Epithelial cell of prostate (primary cell): ENCODE measurements at regions not wholly inside any gene's neighbourhood (a gene's known extent, or its start where the extent isn't known, plus 50 kb on each side); places are given as distances from the start of the nearest gene placed in this dataset.

Source experiments
- DNase-seq: peaks from one replicate; pipeline ENCODE4 v3.0.0-alpha.2; 2011; ENCODE audit warnings: low read depth, low spot score
- H3K27ac ChIP-seq: fragments of 450-650 bp; 2 replicates; pipeline ENCODE4 v1.5.1; 2017; ENCODE audit warnings: mild to moderate bottlenecking

DNA sequence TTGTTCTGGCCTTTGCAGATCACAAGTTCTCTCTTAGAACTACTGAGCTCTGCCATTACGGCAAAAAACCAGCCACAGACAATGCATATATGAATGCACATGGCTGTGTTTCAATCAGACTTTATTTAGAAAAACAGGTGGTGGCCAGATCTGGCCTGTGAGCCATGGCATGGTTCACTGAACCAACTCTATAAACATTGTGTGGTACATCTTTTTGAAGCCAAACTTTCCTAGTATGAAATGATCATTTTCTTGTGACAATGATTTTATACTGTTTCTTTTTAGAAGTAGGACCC is 65.9 kb upstream of the AMZ2 start:
- H3K27ac ChIP-seq = no peak overlapping the region
- DNase-seq = no peak

DNA sequence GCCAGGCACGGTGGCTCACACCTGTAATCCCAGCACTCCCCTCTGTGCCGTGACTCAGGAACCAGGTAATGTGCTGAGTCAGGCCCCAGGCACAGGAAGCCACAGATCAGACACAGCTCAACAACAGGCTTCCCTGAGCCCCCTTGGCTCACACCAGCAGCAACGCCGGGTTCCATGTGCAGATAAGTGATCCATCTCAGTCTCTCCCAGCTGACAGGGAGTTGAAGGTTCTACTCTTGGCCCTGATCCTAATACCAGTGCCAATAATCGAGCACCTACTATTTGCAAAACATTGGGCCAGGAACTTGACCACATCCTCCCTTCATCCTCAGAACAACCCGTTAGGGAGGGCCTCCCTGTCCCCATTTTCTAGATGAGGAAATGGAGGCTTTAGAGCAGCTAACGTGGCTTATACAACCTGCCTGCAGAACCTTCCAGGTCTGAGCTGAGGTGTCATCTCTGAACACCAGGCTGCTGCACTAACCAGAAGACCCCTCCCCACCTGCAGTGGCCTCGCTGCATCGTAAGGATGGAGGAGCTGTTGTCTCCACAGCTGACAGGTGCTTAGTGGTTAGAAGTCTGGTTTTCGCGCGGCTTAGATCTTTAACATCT is 64.8 kb upstream of the AMZ2 start:
- DNase-seq = peak; percentile 22
- no peak overlapping the region for H3K27ac ChIP-seq

DNA sequence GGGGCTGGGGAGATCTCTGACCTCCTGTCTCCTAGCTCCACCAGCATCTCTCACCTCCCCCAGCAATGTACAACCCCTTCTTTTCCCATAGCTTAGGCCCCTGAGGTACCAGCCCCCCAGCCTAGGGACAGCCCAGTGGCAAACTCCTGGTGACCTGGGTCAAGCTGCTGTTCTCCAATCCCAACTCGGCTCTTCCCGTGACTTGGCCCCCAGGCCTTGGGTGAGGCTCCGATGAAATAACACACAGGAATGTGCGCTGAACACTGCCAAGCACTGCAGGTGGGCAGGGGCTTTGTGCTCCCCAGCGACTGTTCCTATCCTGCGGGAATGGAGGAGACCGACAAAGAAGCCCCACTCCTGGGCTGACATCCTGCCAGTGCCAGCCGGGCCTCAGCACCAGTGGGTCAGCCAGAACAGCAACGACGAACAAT is 63.7 kb upstream of the AMZ2 start:
- no peak overlapping the region for H3K27ac ChIP-seq
- DNase-seq = no peak

GRCh38 chr17:68184816-68185436 is 62.9 kb upstream of the AMZ2 start:
- H3K27ac ChIP-seq = no peak overlapping the region
- no peak for DNase-seq

DNA sequence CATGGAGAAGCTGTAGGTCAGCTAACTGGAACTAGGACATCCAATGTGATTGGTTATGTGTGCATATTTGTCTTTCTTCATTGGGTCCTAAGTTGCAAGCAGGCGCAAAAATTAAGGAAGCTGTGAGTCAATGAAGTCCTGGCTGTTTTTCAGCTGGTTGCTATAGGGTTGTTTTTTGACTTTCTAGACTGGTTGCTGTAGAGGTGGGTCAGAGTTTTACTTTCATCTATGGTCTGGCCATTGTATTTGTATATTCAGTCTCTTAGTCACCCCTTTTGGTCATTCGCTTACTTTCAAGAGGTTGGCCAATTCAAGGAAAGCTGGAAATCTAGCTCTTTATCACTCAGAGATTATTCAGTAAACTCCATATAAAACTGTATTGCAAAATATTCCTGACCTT is 62.0 kb upstream of the AMZ2 start:
- no peak overlapping the region for H3K27ac ChIP-seq
- no peak for DNase-seq

DNA sequence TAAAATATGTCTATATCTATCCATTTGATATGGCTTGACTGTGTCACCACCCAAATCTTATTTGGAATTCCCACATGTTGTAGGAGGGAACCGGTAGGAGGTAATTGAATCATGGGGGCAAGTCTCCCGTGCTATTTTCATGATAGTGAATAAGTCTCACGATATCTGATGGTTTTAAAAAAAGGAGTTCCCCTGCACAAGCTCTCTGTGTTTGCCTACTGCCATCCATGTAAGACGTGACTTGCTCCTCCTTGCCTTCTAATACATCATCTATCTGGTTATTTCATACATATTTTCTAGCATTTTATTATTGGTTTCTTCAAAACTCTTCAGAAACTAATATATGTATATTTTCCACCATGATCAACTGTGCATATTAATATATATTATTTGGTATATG is 57.3 kb upstream of the AMZ2 start:
- no peak for DNase-seq
- no peak overlapping the region for H3K27ac ChIP-seq

GRCh38 chr17:68195667-68196393 is 52.0 kb upstream of the AMZ2 start:
- no peak for DNase-seq
- H3K27ac ChIP-seq = no peak overlapping the region

- DNase-seq = no peak
- no peak overlapping the region for H3K27ac ChIP-seq
Observed at GRCh38 chr17:68196394-68197090, 51.3 kb upstream of the AMZ2 start.

DNA sequence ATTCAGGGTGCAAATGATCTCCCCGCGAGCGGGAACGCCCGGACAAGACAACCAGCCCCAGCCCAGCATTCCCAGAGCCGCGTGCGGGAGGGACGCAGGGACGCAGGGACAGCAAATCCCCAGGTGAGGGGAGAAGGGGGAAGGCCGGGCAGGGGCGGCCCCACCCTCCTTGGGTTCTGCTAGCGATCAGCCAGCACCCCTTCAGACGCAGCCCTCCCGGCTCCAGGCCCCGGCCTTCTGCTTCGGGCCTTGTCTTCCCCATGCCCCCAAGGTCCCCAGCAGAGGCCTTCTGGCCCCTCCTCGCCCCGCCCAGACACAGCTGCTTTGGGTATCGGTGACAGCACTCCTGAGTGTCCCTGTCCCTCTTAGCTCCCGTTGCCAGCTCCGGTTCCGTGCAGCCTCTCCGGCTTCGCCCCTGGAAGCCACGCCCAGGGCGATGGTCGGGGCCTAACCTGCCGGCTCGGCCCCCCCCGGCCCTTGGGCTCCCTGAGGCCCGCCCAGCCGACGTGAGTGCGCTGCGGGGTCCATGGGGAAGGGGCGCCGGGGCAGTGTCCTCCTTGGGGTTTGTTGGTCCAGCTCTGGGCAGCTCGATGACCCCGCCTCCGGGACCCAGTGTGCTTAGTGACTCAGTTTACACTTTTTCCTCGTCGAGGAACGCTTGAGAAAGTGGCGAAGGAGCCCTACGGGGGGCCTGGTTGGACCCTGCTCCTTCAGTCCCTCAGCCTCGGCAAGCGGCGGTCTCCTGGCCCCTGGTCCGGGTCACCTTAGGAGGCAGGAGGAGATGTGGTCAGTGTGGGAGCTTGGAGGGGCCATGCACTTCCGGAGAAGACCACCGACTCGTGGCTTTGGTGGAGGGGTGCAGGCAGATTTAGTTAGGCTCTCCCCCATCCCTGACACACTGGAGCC is 50.5 kb upstream of the AMZ2 start:
- H3K27ac ChIP-seq = no peak overlapping the region
- no peak for DNase-seq

- H3K27ac ChIP-seq = no peak overlapping the region
- DNase-seq = no peak
Observed at GRCh38 chr17:68197997-68198930, 49.6 kb upstream of the AMZ2 start.
